ENCODE measurements at regions not wholly inside any gene's neighbourhood (a gene's known extent, or its start where the extent isn't known, plus 50 kb on each side); places are given as distances from the start of the nearest gene placed in this dataset.

DNA sequence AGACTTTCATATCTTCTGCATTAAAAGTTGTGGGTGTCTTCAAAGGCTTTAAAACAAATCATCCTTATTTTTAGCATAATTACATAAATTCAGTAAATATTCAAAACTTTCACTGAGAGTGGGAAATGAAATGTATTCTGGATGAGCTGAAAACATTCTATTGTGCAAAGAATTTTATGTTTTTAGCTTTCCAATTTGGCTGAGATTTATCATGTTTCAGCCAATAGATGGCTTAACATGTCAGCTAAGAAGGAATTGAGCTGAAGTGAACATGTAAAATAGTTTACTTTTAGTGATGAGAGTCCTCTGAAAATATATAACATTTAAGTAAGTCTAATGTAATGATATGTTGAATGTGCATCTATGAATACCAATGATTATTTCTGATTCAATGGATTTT lies 213.5 kb upstream of the GIMD1 start:
- TF ChIP-seq POLR2AphosphoS5 (IDR thresholded peaks at IDR 0.05; ENCODE audit: borderline replicate concordance, low read depth, low read length) (no peak), EZH2 (IDR thresholded peaks at IDR 0.05) (no peak)

Measured in SK-N-MC (cell line).